Mesendoderm (in vitro differentiated cells): ENCODE measurements at regions not wholly inside any gene's neighbourhood (a gene's known extent, or its start where the extent isn't known, plus 50 kb on each side); places are given as distances from the start of the nearest gene placed in this dataset.

Experiments used
- DNase-seq: peaks from one replicate; pipeline ENCODE4 v3.0.0; 2013
- H2AK5ac ChIP-seq: 2 replicates; pipeline ENCODE4 v1.6.1; 2013; ENCODE audit warnings: low read length, inconsistent platforms
- H2BK120ac ChIP-seq: 2 replicates; pipeline ENCODE4 v1.6.1; 2013; ENCODE audit warnings: low read depth, mild to moderate bottlenecking, low read length, moderate library complexity, mixed read lengths
- H2BK15ac ChIP-seq: replicated peaks from 2 replicates; pipeline ENCODE4 v1.6.1; 2013; ENCODE audit warnings: low read depth, mild to moderate bottlenecking, moderate library complexity
- H2BK5ac ChIP-seq: 2 replicates; pipeline ENCODE4 v1.6.1; 2013; ENCODE audit warnings: low read length, inconsistent platforms
- H3K18ac ChIP-seq: 2 replicates; pipeline ENCODE4 v1.6.1; 2013; ENCODE audit warnings: mild to moderate bottlenecking, low read length, mixed read lengths
- H3K23ac ChIP-seq: one replicate; pipeline ENCODE4 v1.6.1; 2013; ENCODE audit warnings: low read length
- H3K27ac ChIP-seq: 2 replicates; pipeline ENCODE4 v1.5.1; 2013; ENCODE audit warnings: low read depth, mild to moderate bottlenecking, inconsistent platforms, low read length, moderate library complexity
- H3K27me3 ChIP-seq: 2 replicates; pipeline ENCODE4 v1.6.1; 2013; ENCODE audit warnings: low read length, control low read depth, mild to moderate bottlenecking, inconsistent platforms; ENCODE audit not compliant: insufficient read depth, poor library complexity
- H3K36me3 ChIP-seq: 2 replicates; pipeline ENCODE4 v1.6.1; 2013; ENCODE audit warnings: low read length, inconsistent platforms; ENCODE audit not compliant: control insufficient read depth, insufficient read depth
- H3K4ac ChIP-seq: one replicate; pipeline ENCODE4 v1.6.1; 2013; ENCODE audit warnings: low read depth, mild to moderate bottlenecking, low read length, moderate library complexity
- H3K4me1 ChIP-seq: 2 replicates; pipeline ENCODE4 v1.6.1; 2013; ENCODE audit warnings: low read depth, low read length, inconsistent platforms; ENCODE audit not compliant: control insufficient read depth
- H3K4me2 ChIP-seq: 2 replicates; pipeline ENCODE4 v1.6.1; 2013; ENCODE audit warnings: low read length
- H3K4me3 ChIP-seq: 2 replicates; pipeline ENCODE4 v1.5.1; 2013; ENCODE audit warnings: mild to moderate bottlenecking, low read length
- H3K56ac ChIP-seq: one replicate; pipeline ENCODE4 v1.6.1; 2013; ENCODE audit warnings: low read length
- H3K79me1 ChIP-seq: 2 replicates; pipeline ENCODE4 v1.6.1; 2013; ENCODE audit warnings: low read length, inconsistent platforms
- H3K79me2 ChIP-seq: 2 replicates; pipeline ENCODE4 v1.6.1; 2013; ENCODE audit warnings: mild to moderate bottlenecking, low read length; ENCODE audit not compliant: control insufficient read depth, insufficient read depth
- H3K9ac ChIP-seq: 2 replicates; pipeline ENCODE4 v1.6.1; 2013; ENCODE audit warnings: low read length, inconsistent platforms
- H4K5ac ChIP-seq: one replicate; pipeline ENCODE4 v1.6.1; 2013; ENCODE audit warnings: low read length
- H4K8ac ChIP-seq: one replicate; pipeline ENCODE4 v1.6.1; 2013; ENCODE audit warnings: low read depth, mild to moderate bottlenecking, control low read depth, low read length, moderate library complexity
- WGBS: extraction: QIAGEN DNeasy Blood & Tissue Kit; methylation state at CpG from one replicate; pipeline ENCODE4 v1.1.7; 2013; ENCODE audit warnings: low lambda C conversion rate, missing lambda C conversion rate; ENCODE audit not compliant: insufficient coverage; ENCODE audit errors: extremely low coverage; 5-methylcytosine and 5-hydroxymethylcytosine counted together

DNA sequence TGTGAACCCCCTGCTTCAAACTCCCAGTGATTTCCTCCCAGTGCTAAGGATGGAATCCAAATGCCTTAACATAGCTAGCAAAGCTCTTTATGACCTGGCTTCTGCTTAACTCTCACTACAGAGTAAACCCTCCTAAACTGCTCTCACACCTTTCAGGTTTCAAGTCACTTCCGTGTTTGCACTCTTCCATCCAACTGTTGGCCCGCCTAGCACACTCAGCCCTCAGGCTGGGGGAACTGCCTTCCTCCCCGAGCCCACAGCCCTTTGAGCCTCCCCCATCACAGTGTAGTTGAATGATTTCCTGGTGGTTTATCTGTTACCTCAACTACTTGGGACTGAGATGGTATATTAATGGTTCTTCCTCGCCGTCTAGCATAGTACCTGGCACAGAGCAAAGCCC, 342.5 kb downstream of the NPIPA8 start:
- H2BK15ac ChIP-seq: no peak overlapping the region
- no peak overlapping the region for H2BK120ac ChIP-seq
- H3K27ac ChIP-seq: no peak overlapping the region
- H3K4me3 ChIP-seq: no peak overlapping the region
- no peak overlapping the region for H3K4me2 ChIP-seq
- H2AK5ac ChIP-seq: no peak overlapping the region
- no peaks in the 10 kb centered on the region for H3K79me2 ChIP-seq
- no peak overlapping the region for H3K18ac ChIP-seq
- no peak for DNase-seq
- no CpG with 5 or more reads among the region's 5 CpGs for WGBS
- no peaks in the 10 kb centered on the region for H3K36me3 ChIP-seq
- H3K27me3 ChIP-seq: no peaks in the 10 kb centered on the region
- H3K23ac ChIP-seq: no peak overlapping the region
- H3K79me1 ChIP-seq: no peaks in the 10 kb centered on the region
- H4K5ac ChIP-seq: no peak overlapping the region
- H3K4ac ChIP-seq: no peak overlapping the region
- no peaks in the 10 kb centered on the region for H3K4me1 ChIP-seq
- no peak overlapping the region for H3K56ac ChIP-seq
- H4K8ac ChIP-seq: no peak overlapping the region
- no peak overlapping the region for H3K9ac ChIP-seq
- no peak overlapping the region for H2BK5ac ChIP-seq

DNA sequence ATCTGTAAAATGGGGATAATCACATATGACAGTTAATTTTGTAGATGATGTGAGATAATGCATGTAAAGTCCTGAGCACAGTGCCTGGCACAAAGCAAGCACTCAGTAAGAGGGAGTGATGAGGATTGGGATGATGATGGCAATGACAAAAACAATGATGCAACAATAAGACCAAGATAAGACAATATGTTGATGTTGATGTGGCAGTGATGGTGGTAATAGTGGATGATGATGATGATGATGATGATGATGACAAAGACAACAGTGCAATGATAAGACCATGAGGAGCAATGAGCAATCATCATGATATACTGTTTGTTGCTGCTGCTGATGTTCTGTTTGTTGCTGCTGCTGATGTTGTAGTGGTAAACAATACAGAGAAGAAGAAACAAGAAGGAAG, 344.1 kb downstream of the NPIPA8 start:
- no peak overlapping the region for H3K4me3 ChIP-seq
- DNase-seq: no peak
- no peak overlapping the region for H3K27ac ChIP-seq
- no peak overlapping the region for H3K4me2 ChIP-seq
- no peak overlapping the region for H3K56ac ChIP-seq
- no peak overlapping the region for H2AK5ac ChIP-seq
- H3K18ac ChIP-seq: no peak overlapping the region
- H3K79me1 ChIP-seq: no peaks in the 10 kb centered on the region
- H3K27me3 ChIP-seq: no peaks in the 10 kb centered on the region
- H3K9ac ChIP-seq: no peak overlapping the region
- H4K5ac ChIP-seq: no peak overlapping the region
- H2BK120ac ChIP-seq: no peak overlapping the region
- no peaks in the 10 kb centered on the region for H3K79me2 ChIP-seq
- no peak overlapping the region for H2BK5ac ChIP-seq
- no peaks in the 10 kb centered on the region for H3K36me3 ChIP-seq
- no peaks in the 10 kb centered on the region for H3K4me1 ChIP-seq
- no peak overlapping the region for H4K8ac ChIP-seq
- no peak overlapping the region for H2BK15ac ChIP-seq
- H3K4ac ChIP-seq: no peak overlapping the region
- H3K23ac ChIP-seq: no peak overlapping the region

DNA sequence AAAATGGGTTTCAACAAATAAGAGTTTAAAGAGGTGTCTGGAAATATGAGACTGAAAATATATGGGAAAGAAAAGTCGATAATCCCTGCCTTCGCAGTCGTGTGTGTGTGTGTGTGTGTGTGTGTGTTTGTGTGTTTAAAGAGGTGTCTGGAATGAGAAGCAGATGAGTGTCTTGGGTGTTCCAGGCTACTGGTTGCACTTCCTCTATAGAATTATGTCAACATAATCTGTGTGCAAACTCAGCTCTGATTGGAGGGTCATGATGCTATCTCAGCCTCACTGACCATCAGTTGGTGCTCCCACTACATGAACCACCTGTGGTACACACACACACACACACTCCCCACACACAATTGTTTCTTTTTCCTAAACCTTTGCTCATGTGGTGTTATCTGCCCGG, 347.3 kb downstream of the NPIPA8 start:
- Histone ChIP-seq H3K4me2 (no peak overlapping the region), H3K56ac (no peak overlapping the region), H3K23ac (no peak overlapping the region), H3K36me3 (no peaks in the 10 kb centered on the region), H3K79me1 (no peaks in the 10 kb centered on the region), H4K8ac (no peak overlapping the region), H3K18ac (no peak overlapping the region), H2AK5ac (no peak overlapping the region), H3K4me1 (no peaks in the 10 kb centered on the region), H3K4ac (no peak overlapping the region), H3K27me3 (no peaks in the 10 kb centered on the region), H3K9ac (no peak overlapping the region), H2BK120ac (no peak overlapping the region), H3K79me2 (no peaks in the 10 kb centered on the region), H3K27ac (no peak overlapping the region), H2BK15ac (no peak overlapping the region), H4K5ac (no peak overlapping the region), H3K4me3 (no peak overlapping the region), H2BK5ac (no peak overlapping the region)
- WGBS: no CpG with 5 or more reads among the region's 4 CpGs
- no peak for DNase-seq

DNA sequence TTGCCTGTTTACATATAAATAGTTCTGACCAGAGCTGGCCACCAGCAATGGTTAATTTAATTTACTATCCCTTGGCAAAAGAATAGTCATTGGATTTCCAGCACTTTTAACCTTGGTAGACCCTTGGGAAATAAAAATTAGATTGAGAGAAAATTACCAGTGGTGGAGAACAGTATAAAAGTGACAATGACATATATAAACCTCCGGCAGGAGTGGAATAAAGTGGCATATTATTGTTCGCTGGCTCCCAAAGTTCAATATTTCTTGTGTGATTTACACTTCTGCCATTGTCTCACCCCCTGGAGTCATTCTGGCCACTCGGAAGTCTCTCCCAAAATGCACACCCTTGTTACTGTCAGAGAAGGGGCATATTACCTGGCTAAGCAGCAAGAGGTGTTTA, 347.7 kb downstream of the NPIPA8 start:
- DNase-seq: no peak
- no peak overlapping the region for H3K23ac ChIP-seq
- H3K27me3 ChIP-seq: no peaks in the 10 kb centered on the region
- no peaks in the 10 kb centered on the region for H3K4me1 ChIP-seq
- no peak overlapping the region for H3K18ac ChIP-seq
- no peak overlapping the region for H3K4ac ChIP-seq
- H3K27ac ChIP-seq: no peak overlapping the region
- H3K56ac ChIP-seq: no peak overlapping the region
- H3K4me3 ChIP-seq: no peak overlapping the region
- no peak overlapping the region for H4K8ac ChIP-seq
- no peaks in the 10 kb centered on the region for H3K79me2 ChIP-seq
- H2BK15ac ChIP-seq: no peak overlapping the region
- no peak overlapping the region for H2AK5ac ChIP-seq
- WGBS: no CpG with 5 or more reads among the region's 3 CpGs
- H3K4me2 ChIP-seq: no peak overlapping the region
- no peak overlapping the region for H2BK5ac ChIP-seq
- H2BK120ac ChIP-seq: no peak overlapping the region
- no peak overlapping the region for H4K5ac ChIP-seq
- no peak overlapping the region for H3K9ac ChIP-seq
- no peaks in the 10 kb centered on the region for H3K79me1 ChIP-seq
- no peaks in the 10 kb centered on the region for H3K36me3 ChIP-seq

DNA sequence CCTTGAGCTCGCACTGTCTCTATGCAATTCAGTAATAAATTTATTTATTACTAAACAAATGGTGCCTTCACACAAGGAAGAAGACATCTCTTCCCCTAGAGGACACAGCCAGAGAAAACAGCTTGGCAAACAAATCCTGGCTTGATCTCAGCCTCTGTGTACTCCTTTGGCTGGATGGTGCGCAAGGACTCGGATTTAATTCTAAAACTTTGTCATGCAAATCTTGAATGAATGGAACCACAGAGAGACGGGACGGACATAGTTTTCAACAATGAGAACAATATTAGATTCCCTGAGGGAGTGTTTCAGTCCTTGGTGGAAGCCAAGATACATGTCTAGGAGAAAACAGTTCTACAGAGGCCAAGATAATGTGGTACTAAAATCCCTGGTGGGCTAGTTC, 349.5 kb downstream of the NPIPA8 start:
- Histone ChIP-seq H2BK15ac (no peak overlapping the region), H2AK5ac (no peak overlapping the region), H4K5ac (no peak overlapping the region), H3K4ac (no peak overlapping the region), H2BK120ac (no peak overlapping the region), H3K18ac (no peak overlapping the region), H3K9ac (no peak overlapping the region), H3K4me2 (no peak overlapping the region), H3K23ac (no peak overlapping the region), H3K4me1 (no peaks in the 10 kb centered on the region), H3K4me3 (no peak overlapping the region), H3K27ac (no peak overlapping the region), H3K36me3 (no peaks in the 10 kb centered on the region), H2BK5ac (no peak overlapping the region), H3K79me1 (no peaks in the 10 kb centered on the region), H3K79me2 (no peaks in the 10 kb centered on the region), H4K8ac (no peak overlapping the region), H3K27me3 (no peaks in the 10 kb centered on the region), H3K56ac (no peak overlapping the region)
- WGBS: no CpG with 5 or more reads among the region's 5 CpGs
- no peak for DNase-seq

DNA sequence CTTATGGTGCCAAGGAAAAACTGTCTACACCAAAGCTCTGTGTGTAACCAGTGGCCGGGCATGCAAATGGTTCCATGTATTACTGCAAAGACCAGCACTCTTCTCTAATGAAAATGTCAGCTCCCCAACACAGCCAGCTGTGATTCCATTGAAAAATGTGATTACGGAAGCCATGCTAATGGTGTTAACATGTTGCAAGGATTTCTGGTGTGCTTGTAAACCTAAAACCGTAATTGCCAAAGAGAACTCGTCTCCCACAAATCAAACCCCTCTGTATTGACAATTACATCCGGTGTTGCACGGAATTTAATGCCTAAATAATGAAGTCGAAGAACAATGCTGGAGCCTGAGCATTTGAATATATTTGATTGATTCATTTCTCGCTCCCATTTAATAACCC, 351.7 kb downstream of the NPIPA8 start:
- no peak overlapping the region for H2BK120ac ChIP-seq
- no peak overlapping the region for H3K4me3 ChIP-seq
- no peak overlapping the region for H3K23ac ChIP-seq
- WGBS: no CpG with 5 or more reads among the region's 8 CpGs
- H3K79me1 ChIP-seq: no peaks in the 10 kb centered on the region
- H3K4me2 ChIP-seq: no peak overlapping the region
- no peak overlapping the region for H3K9ac ChIP-seq
- no peaks in the 10 kb centered on the region for H3K79me2 ChIP-seq
- no peaks in the 10 kb centered on the region for H3K4me1 ChIP-seq
- no peak overlapping the region for H3K56ac ChIP-seq
- DNase-seq: no peak
- no peak overlapping the region for H4K8ac ChIP-seq
- no peak overlapping the region for H3K27ac ChIP-seq
- H2BK15ac ChIP-seq: no peak overlapping the region
- no peaks in the 10 kb centered on the region for H3K36me3 ChIP-seq
- H3K27me3 ChIP-seq: no peaks in the 10 kb centered on the region
- no peak overlapping the region for H3K4ac ChIP-seq
- no peak overlapping the region for H3K18ac ChIP-seq
- H4K5ac ChIP-seq: no peak overlapping the region
- no peak overlapping the region for H2BK5ac ChIP-seq
- H2AK5ac ChIP-seq: no peak overlapping the region
